HG03378 (cell line): ENCODE measurements at regions not wholly inside any gene's neighbourhood (a gene's known extent, or its start where the extent isn't known, plus 50 kb on each side); places are given as distances from the start of the nearest gene placed in this dataset.

Source experiments
- ATAC-seq: cut with Tn5 transposase; IDR thresholded peaks from one replicate; pipeline ENCODE4 v1.9.1; 2021; ENCODE audit warnings: mild to moderate bottlenecking, moderate library complexity; ENCODE audit not compliant: unreplicated experiment

DNA sequence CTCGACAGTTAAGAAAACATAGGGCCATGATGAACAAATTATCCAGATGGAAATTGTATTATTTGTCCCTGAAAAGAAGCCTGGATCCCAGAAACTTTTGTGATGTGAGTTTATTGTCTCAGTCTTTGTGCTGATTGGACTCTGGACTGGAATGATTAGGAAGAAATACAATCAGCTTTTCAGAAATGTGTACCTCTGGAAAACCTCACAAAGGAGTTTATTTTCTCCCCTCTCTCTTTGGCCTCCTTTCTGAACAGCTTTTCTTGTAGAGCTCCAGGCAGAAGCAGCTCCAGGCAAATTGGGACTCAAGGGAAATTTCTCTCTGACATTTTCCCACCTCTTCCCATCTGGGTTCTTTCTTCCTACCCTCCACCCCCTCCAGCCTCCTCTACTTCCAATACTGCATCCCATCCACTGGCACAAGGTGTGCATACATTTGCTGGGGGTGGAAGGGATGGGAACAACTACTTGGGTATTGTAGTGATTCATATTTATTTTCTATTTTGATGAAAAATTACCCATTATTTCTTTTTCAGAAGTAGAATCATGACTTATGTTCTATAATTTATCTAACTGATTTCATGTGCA lies 119.7 kb downstream of the CD47 start:
- no peak for ATAC-seq

DNA sequence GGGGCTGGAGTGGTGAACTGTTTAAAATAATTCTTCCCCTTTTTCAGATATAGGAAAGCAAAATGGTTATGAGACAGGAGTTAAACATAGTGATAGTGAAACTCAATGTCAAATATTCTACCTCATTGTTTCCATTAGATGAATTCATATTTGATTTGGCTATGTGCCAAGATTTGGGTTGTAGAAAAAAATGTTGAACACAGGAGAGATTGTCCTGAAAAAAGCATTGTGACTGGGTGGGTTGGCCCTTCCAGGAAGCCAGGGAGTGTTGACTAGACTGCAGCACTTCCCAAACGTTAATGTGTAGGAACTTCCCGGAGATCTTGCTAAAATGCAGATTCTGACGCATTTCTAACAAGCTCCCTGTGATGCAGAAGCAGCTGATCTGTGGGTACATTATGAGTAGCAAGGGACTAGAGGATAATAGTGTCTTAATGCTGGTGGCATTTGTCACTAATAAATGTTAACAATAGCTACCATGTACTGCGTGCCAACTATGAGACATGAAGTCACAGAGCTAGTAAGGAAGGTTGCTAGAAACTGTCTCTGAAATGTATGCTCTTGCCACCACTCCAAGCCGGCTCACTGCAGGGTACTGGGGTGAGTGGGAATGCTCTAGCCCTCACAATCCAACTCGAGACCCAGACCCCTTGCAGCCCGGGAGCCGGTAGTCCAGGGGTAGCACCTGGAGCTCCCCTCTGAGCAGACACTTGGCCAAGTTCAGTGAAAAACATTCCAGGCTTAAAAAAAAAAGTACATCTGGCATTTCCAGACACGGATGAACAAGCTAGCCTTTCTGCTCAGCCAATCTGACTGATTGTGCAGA lies 120.6 kb downstream of the CD47 start:
- no peak for ATAC-seq

DNA sequence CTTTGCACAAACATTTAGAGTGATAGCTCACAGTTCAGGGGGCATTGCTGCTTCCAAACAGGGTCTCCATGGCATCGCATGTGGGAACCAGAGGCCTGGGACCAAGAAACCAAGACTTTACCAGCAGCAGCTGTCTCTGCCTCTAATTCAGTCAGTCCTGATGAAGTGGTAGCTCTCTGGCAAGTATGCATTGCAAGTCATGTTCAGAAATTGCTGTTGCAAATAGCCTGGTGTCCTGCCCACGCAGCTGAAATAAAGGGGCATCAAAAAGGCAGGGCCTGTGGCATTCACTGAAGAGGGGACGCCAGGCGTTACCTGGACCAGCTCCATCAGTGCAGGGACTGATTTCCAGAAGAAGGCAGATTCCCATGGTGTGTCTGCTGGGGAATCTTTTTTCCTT lies 121.3 kb downstream of the CD47 start:
- ATAC-seq, result no peak

DNA sequence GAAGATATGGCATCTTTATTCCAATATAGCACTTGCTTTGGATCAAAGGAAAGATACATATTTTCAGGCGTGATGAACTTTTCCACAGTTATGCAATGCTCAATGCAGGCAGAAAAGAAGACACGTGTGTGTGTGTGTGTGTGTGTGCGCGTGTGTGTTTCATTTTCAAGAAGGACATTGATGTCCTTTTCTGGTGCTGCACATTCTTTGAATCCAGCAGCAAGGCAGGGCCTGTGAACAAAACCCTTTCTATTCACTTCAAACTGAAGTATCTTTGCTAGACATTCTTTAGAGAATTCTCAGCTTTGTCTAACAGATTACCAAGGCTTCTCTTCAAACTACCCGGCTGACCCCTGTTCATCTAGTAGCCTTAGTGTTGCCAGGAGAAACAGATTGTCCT lies 124.6 kb downstream of the CD47 start:
- ATAC-seq, result no peak

DNA sequence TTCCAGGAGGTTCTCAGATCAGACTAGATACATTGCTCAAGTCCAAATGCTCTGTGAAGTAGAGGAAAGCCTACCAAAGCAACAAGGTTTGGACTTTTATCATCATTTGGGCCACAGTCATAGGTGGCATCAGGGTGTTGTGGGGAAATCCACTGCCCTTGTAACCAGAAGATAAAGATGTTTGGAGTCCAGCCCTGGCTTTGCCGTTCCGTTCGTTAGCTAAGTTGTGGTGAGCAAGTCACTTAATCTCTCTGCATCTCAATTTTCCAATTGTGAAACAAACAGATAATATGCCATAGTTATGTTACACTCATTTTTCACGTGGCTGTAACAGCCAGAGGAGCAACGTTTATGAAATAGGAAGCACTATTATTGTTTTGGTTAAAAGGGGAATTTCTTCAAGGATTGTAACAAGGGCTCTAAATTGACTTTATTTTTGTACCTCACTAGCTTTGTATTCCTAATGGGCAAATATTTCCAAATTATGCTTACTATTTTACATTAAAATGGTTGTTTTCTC lies 125.6 kb downstream of the CD47 start:
- no peak for ATAC-seq

DNA sequence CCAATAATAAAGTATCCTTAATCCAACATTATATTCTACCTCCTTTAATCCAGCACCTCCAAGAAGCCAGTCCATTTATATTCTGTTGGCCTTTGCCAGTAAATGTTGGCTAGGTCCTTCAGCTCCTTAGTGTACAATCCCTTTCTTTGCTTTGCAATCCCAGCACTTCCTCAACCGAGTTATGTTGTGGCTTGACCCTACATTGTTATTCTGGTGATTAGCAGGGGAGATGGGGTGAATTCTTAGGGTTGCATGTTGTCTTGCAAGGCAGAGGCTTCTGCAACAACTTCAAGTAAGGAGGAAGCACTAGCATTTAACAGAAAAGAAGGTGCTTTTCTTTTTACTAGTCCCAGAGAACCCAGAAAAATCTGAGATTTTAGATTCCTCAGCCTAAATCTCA lies 127.2 kb downstream of the CD47 start:
- no peak for ATAC-seq

DNA sequence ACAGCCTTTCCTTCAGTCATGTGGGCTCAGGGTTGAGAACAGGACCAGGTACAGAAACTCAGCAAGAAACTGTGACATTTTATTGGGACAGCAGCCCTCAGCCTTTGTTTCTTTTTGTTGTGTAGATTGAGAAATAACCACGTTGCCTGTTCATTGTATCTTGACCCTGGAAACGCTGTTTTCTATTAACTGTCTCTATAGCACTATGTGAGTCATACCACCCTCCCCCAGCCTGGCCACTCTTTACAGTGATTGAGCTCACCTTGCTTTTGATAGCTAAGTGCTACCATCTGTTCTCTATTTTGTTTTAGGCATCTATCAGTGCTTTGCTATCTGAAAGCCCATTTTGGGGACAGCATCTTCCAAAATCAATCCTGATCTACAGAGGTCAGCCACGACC lies 127.9 kb downstream of the CD47 start:
- ATAC-seq, result no peak

DNA sequence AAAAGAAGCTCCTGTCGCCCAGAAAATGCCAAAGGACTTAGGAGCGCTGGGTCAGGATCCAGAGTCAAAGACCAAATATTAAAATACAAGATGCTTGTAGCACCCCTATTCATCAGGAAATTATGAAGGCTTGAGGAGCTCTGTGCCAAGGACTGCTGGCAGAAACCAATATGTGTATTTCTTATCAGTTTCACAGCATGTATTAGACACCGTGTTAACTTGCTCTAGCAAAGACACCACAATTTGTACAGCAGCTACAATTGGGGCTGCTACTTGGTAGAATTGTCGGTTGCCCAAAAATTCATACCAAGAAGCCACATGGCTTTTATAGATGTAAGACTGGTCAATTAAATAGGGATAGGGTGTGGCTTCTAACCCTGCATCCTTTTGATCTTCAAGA lies 128.8 kb downstream of the CD47 start:
- ATAC-seq, result no peak

DNA sequence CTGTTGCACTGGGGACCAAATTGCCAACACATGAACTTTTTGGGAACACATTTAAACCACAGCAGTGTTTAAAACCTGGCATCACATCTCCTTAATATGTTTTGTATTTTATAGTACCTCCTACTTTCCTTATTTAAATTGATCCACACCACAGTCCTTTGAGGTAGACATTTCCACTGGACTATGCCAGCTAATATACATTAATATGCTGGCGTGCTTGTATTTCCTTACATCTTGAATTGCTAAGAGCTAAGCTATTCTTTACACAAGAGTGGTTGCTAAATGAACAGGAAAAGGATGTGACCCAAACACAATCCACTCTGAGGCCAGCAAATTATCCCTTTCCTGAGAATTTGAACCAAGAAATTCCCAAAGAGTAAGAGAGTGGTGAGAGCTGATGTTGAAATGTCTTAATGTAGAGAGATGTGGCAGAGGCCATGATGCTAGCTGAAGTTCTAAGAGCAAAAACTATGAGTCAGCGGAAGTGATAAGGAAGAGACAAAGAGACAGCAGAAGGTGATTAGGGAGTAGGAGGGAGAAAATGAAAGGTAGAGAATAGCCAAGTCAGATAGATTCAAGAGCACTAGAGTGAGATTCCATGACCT lies 131.2 kb downstream of the CD47 start:
- ATAC-seq, result no peak

DNA sequence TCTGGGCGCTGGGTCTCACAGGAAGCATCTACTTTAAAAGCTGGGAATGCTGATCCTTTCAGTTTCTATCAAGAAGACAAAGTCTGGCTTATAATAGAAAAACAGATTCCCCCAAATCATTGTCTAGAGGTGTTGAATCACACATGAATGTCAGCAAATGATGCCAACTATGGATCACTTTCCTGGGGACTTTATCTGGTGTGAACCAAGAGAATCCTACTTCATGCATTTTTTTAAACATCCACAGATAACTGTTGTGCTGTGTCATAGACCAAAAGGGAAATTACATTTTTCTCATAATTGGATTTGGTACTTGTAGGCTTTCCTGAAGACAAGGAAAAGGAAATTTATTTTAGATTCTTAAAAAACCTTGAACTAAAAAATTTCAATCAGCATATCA lies 132.7 kb downstream of the CD47 start:
- ATAC-seq, result no peak

DNA sequence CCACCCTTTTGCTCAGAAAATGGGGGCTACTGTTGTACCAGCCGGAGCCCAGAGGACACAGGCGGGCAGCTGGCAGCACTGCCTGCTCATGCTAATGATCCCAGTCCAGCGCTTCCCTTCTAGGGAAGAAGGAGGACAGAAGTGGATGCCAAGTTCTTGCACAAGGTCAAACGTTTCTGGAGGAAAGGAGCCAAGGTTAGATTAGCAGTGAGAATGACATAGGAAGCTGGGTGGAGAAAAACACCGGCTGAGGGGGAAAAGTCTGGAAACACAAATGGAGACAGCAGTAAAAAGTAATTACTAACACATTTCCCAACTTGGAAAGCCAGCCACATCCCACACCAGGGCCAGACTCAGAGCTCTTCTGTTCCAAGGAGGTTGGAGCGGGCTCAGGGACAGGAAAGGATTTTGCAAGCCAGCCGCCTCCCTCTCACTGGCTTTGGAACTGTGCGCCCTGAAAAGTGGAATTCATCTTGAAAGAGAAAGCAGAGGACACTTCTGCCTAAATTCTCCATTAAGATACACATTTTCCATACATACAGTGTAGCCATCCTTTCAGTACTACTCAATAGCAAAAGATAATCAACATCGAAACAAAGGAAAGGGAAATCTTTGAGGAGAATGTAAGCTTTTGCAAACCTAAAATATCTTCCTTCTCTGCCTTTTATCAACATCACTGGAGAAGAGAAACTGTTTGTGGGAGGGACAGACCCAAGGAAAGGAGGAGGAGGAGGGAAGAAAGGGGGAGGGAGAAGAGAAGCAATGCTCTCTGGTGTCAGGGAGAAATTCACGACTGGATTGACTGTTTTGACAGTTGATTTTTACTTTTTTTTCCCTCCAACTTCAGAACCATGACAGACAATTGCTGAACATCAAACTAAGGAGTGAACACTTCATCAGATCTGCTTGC lies 133.6 kb downstream of the CD47 start:
- ATAC-seq, result no peak

DNA sequence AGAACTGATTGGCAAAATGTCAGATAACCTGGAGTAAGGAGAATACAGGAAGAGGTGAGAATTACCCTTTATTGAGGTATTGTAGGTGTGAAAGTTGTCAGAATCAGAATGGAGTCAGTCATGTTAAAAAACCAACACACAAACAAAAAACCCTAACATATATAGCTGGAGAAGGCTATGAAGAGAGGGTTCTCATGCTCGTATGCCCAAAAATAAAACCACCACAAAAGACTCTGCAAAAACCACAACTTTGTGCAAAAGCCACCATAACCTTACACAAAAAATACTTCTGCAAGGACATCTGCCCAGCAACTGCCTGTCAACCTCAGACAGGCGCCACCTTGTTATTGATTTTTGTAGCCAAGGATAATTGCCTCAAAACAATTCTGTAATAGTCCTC lies 136.0 kb downstream of the CD47 start:
- no peak for ATAC-seq

DNA sequence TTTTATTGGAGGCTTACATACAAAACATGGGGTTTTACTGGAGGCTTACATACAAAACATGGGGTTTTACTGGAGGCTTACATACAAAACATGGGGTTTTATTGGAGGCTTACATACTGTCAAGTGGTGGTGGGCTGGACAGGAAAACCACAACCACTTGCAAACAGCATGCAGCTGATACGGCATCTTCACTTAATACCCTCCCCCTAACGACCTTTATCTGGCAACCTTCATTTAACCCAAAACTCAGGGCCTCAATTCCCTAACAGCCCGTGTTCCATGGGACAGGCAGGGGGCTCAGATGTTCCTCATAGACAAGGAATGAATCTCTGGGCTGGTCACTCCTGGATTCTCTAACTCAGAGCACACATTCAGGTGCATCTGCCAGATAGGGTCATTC lies 137.1 kb downstream of the CD47 start:
- ATAC-seq, result no peak

DNA sequence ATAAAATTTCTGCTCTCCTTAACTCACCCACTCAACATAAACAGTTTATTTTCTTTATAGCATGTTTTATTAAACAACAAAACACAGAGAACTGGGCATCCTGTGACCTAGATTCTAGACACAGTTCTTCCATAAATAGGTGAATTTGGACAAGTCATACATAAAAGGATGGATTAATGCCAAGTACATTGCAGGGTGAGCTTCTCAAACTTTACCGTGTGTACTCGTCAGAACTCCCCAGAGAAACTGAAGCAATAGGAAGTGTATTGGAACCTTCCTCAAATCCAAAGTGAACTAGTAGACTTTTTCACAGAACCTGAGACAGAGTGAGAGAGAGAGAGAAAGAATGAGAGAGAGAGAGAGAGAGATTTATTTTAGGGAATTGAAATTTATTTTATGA lies 139.7 kb downstream of the CD47 start:
- no peak for ATAC-seq

DNA sequence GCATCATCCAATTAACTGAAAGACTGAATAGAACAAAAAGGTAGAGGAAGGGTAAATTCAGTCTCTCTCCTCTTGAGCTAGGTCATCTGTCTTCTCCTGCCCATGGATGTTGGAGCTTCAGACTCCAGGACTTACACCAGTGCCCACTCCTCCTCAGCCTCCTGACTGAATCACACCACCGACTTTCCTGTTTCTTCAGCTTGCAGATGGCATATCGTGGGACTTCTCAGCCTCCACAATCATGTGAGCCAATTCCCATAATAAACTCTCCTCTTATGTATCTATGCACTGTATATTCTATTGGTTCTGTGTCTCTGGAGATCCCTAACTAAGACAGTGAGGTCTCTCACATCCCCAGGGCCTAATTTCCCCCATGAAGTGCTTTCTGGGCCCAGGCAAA lies 140.4 kb downstream of the CD47 start:
- ATAC-seq, result no peak

DNA sequence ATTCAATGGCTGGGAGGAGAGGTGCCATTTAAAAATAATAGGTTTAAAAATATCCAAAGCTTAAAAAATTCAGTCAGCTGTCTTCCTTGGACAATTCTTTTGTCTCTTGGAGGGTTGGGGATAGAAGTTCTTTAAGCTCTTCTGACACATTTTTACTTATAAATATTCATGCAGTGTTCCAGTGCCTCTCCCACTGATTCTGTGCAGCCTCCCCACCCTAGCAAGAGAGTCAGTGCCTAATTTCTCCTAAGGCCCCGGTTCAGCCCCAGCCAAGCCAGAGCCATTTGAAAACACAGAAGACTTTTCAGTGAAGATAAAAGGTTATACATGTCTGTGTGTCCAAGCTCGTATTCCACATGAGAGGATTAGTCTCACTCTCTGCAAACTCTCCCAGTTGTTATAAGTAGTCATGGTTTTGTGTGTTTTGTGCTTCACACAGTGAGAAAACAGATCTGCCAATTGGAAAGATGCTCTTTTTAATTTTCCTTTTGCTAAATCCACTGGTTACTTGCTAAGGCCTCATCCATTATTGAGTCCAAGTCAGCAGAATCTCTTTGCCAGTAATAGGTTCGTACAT lies 141.3 kb downstream of the CD47 start:
- ATAC-seq, result no peak

DNA sequence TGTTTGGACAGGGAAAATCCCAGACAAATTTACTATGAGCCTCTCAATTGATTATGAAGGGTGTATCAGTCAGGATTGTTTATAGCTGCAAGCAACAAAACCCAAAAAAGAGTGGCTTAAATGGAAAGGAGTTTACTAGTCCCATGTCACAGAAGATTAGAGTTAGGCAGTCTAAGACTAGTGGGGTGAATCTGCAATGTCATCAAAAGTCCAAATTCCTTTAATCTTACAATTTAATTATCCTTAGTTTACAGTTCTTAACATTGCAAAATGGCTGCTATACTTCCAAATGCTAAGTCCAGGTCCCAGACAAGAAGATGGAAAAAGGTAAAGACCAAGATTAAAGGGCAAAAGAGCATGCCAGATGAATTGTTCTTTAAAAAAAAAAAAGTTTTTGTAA lies 143.6 kb downstream of the CD47 start:
- ATAC-seq, result no peak

DNA sequence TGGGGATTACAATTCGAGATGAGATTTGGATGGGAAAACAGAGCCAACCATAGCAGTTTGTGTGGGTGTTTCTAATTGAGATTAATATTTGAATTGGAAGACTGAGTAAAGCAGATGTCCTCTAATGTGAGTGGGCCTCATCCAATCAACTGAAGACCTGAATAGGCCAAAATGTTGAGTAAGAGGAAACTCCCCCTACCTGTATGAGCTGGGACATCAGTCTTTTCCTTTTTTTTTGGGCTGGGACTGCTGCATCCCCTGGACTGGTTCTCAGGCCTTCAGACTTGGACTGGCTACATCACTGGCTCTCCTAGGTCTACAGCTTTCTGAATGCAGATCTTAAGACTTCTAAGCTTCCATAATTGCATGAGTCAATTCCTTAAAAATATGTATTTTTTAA lies 144.1 kb downstream of the CD47 start:
- ATAC-seq, result no peak

DNA sequence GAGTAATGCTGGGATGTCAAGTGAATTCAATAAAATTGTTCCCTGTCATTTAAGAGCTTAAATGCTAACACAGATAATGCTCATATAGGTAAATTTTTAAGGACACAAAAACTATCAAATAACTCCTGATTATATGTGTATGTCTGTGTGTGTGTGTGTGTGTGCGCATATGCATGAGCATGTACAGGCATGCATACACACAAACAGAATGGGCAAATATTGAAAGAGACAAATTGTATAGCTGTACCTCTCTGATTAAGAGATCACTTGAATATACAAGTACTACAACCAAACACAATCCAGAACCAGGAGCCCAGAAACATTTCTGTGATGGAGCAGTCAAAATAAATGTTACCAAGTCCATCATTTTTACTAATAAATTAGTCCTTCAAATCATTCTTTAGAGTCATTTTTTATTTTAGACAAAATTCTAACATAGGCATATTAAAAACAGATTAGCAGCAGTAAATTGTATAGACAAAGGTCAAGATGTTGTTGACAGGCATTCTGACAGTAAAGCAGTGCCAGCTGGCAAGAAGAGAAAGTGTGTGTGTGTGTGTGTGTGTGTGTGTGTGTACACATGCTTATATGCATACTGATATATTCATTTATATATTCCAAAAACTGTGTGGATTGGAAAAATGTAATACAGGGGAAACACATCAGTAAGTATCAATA lies 145.3 kb downstream of the CD47 start:
- no peak for ATAC-seq

DNA sequence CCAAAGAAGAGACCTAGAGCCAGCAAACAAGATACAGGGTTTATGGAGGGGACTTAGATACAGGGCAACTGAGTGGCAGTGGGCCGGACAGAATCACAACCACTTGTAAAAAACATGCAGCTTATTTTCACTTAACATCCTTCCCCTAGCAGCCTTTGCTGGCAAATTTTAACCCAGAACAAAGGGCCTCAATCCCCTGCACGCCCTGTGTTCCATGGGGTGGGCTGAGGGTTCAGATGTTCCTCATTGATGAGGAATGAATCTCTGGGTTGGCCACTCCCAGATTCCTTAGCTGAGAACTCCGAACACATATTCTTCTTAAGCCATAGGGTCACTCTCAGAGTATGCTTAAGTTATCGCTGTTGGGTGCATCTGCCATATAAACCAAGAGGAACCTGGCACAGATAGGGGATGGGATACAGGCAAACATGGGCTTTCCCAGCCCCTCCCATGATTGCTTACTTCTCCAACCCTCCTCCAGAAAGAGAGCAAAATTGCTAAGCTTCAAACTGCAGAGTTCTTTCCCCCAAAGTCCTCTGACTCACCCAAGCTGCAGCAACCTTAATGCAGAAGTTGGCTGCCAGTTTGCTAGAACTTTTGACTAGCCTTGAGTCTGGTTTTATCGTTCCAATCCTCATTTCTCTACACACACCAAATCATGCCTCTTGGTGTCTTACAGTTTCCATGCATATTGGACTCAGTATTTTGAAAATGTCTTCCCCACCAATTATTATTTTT lies 146.9 kb downstream of the CD47 start:
- ATAC-seq, result no peak
